Prostate gland (tissue), 2 donors: ENCODE measurements at regions not wholly inside any gene's neighbourhood (a gene's known extent, or its start where the extent isn't known, plus 50 kb on each side); places are given as distances from the start of the nearest gene placed in this dataset.

ENCODE experiments used
- DNase-seq: peaks from one replicate; pipeline ENCODE4 v3.0.0-alpha.2; 2019; ENCODE audit warnings: low spot score
- H3K27ac ChIP-seq, 2 donors: fragments of 200-600 bp; sonication (generic); 2 replicates each; pipeline ENCODE4 v1.5.1; 2017 to 2019
- H3K27me3 ChIP-seq: fragments of 200-600 bp; sonication (generic); replicated peaks from 2 replicates; pipeline ENCODE4 v1.5.1; 2019; ENCODE audit not compliant: insufficient read depth
- H3K36me3 ChIP-seq, 2 donors: fragments of 200-600 bp; sonication (generic); 1 replicate in 1 of 2; 2 replicates in 1 of 2; pipeline versions ENCODE4 v1.5.1 to v1.8.1; 2017 to 2019
- H3K4me1 ChIP-seq: fragments of 200-600 bp; sonication (generic); replicated peaks from 2 replicates; pipeline ENCODE4 v1.5.1; 2019
- H3K4me3 ChIP-seq, 2 donors: fragments of 200-600 bp; sonication (generic); 2 replicates each; pipeline ENCODE4 v1.5.1; 2017 to 2019
- H3K9me3 ChIP-seq: fragments of 200-600 bp; sonication (generic); 2 replicates; pipeline ENCODE4 v1.5.1; 2017
- POLR2A ChIP-seq: fragments of 450-650 bp; IDR thresholded peaks from one replicate; pipeline ENCODE4 v1.6.1; 2016; ENCODE audit warnings: antibody characterized with exemption, mild to moderate bottlenecking
- POLR2AphosphoS5 ChIP-seq: sonication (generic); formaldehyde crosslinking; IDR thresholded peaks from one replicate; pipeline ENCODE4 v1.6.1; 2017; ENCODE audit warnings: antibody characterized with exemption
- WGBS: methylation state at CpG from one replicate; pipeline ENCODE4 v1.1.5; 2018; 5-methylcytosine and 5-hydroxymethylcytosine counted together
- intact Hi-C: fragments of 100-400 bp; cut with DNase I; formaldehyde crosslinking; loops from one replicate; pipeline ENCODE4 v1.14.2; 2022
- TF ChIP-seq, protein P1 (sequence below), 4 experiments: fragments of 200-600 bp in 2 of 4; fragments of 450-650 bp in 2 of 4; sonication (generic) in 2 of 4; IDR thresholded peaks; 1 replicate in 3 of 4; 2 replicates in 1 of 4; pipeline ENCODE4 v1.5.1; 2016 to 2019; ENCODE audit warnings: antibody characterized with exemption in 4 of 4, mild to moderate bottlenecking in 2 of 4, moderate library complexity in 2 of 4

- Histone ChIP-seq H3K27me3 (no peaks in the 10 kb centered on the region), H3K9me3 (no peaks in the 10 kb centered on the region), H3K36me3 (no peaks in the 10 kb centered on the region), H3K27ac (no peak overlapping the region), H3K4me1 (no peaks in the 10 kb centered on the region), H3K4me3 (no peak overlapping the region)
- intact Hi-C loops: no loop called here
- no peak for DNase-seq
- WGBS: 92% methylated on average over 5 of the region's 5 CpGs
- TF ChIP-seq POLR2A (no peak), POLR2AphosphoS5 (no peak)
- TF ChIP-seq, protein P1, sequence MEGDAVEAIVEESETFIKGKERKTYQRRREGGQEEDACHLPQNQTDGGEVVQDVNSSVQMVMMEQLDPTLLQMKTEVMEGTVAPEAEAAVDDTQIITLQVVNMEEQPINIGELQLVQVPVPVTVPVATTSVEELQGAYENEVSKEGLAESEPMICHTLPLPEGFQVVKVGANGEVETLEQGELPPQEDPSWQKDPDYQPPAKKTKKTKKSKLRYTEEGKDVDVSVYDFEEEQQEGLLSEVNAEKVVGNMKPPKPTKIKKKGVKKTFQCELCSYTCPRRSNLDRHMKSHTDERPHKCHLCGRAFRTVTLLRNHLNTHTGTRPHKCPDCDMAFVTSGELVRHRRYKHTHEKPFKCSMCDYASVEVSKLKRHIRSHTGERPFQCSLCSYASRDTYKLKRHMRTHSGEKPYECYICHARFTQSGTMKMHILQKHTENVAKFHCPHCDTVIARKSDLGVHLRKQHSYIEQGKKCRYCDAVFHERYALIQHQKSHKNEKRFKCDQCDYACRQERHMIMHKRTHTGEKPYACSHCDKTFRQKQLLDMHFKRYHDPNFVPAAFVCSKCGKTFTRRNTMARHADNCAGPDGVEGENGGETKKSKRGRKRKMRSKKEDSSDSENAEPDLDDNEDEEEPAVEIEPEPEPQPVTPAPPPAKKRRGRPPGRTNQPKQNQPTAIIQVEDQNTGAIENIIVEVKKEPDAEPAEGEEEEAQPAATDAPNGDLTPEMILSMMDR (IDR thresholded peaks at IDR 0.05): no peak
Measured at GRCh38 chr5:92775711-92776615, 805.1 kb downstream of the NR2F1-AS1 start.

- intact Hi-C loops: no loop called here
- Histone ChIP-seq H3K4me3 (no peak overlapping the region), H3K36me3 (no peaks in the 10 kb centered on the region), H3K9me3 (no peaks in the 10 kb centered on the region), H3K27ac (no peak overlapping the region), H3K4me1 (no peaks in the 10 kb centered on the region), H3K27me3 (no peaks in the 10 kb centered on the region)
- no peak for DNase-seq
- TF ChIP-seq POLR2A (no peak), POLR2AphosphoS5 (no peak)
- TF ChIP-seq, protein P1 (IDR thresholded peaks at IDR 0.05): no peak
- 95% methylated on average over 2 of the region's 2 CpGs for WGBS
Measured at GRCh38 chr5:92769978-92770377, 811.0 kb downstream of the NR2F1-AS1 start.

DNA sequence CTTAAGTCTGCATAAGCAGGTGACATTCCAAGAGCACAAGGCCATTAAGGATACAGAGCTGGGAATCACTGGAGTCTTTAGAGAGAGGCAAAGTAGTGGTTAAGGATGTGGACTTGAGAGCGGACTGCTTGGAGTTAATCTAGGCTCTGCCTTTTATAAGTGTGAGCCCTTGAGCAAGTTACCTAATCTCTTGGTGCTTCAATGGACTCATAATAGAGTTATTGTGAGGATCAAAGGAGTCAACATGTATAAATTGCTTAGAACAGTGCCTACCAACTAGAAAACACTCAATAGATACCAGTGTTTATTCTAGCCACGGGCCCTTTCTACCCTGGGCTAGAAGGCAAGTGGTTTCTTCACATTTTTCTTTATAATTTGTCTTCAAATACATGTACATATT lies 819.4 kb downstream of the NR2F1-AS1 start:
- H3K4me1 ChIP-seq: no peaks in the 10 kb centered on the region
- TF ChIP-seq POLR2A (no peak), POLR2AphosphoS5 (no peak)
- TF ChIP-seq, protein P1 (IDR thresholded peaks at IDR 0.05): no peak
- H3K27me3 ChIP-seq: no peaks in the 10 kb centered on the region
- no peaks in the 10 kb centered on the region for H3K36me3 ChIP-seq
- no peaks in the 10 kb centered on the region for H3K9me3 ChIP-seq
- H3K4me3 ChIP-seq: no peak overlapping the region
- DNase-seq: no peak
- intact Hi-C loops: no loop called here
- 61% methylated on average over 2 of the region's 2 CpGs for WGBS
- H3K27ac ChIP-seq: no peak overlapping the region

GRCh38 chr5:92760550-92760949 lies 820.5 kb downstream of the NR2F1-AS1 start:
- Histone ChIP-seq H3K27ac (no peak overlapping the region), H3K4me3 (no peak overlapping the region), H3K9me3 (no peaks in the 10 kb centered on the region), H3K27me3 (no peaks in the 10 kb centered on the region), H3K36me3 (no peaks in the 10 kb centered on the region), H3K4me1 (no peaks in the 10 kb centered on the region)
- WGBS: 91% methylated on average over 2 of the region's 2 CpGs
- TF ChIP-seq POLR2AphosphoS5 (no peak), POLR2A (no peak)
- TF ChIP-seq, protein P1 (IDR thresholded peaks at IDR 0.05): no peak
- intact Hi-C loops: no loop called here
- no peak for DNase-seq

DNA sequence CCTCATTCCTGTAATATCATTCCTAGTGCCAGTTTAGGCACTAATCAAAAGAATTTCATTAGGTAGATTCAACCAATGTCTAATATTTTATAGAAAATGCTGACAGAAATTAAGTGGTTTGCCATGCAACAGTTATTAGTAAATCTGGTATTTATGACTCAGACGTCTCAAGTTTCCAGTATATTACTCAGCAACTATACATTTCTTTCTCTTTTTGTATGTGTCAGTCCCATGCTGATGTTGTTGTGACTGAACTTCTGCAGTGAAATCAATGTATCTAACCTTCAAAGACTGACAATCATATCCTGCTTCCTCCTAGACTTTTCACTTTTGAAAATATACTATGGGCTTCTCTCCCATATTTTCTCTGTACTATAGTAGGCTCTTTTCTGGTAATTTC lies 822.5 kb downstream of the NR2F1-AS1 start:
- no peaks in the 10 kb centered on the region for H3K36me3 ChIP-seq
- no peak overlapping the region for H3K27ac ChIP-seq
- no peaks in the 10 kb centered on the region for H3K9me3 ChIP-seq
- no peak for DNase-seq
- TF ChIP-seq, protein P1 (IDR thresholded peaks at IDR 0.05): no peak
- TF ChIP-seq POLR2AphosphoS5 (no peak), POLR2A (no peak)
- H3K4me1 ChIP-seq: no peaks in the 10 kb centered on the region
- intact Hi-C loops: no loop called here
- WGBS: 70% methylated on average over 1 of the region's 1 CpG
- no peaks in the 10 kb centered on the region for H3K27me3 ChIP-seq
- no peak overlapping the region for H3K4me3 ChIP-seq
